ENCODE measurements at regions not wholly inside any gene's neighbourhood (a gene's known extent, or its start where the extent isn't known, plus 50 kb on each side); places are given as distances from the start of the nearest gene placed in this dataset.

- POLR2A ChIA-PET: no interaction called here
Observed at GRCh38 chr13:105255472-105255871, 1280.0 kb downstream of the EFNB2 start.

More at GRCh38 chr13:105255472-105255871, 1280.0 kb downstream of the EFNB2 start:
- no peaks in the 10 kb centered on the region for H3K4me1 ChIP-seq (ENCODE audit: control insufficient read depth, insufficient read depth, low read length)
- H3K27ac ChIP-seq (ENCODE audit: extremely low read depth, low read depth, low read length): no peak overlapping the region
- H3K36me3 ChIP-seq (ENCODE audit: control insufficient read depth in 2 of 2, insufficient read depth in 1 of 2, low read length in 2 of 2): no peaks in the 10 kb centered on the region
- no peak for TF ChIP-seq ZNF302 (tag by site-specific recombination; IDR thresholded peaks at IDR 0.05; ENCODE audit: low read depth)
- TF ChIP-seq ZNF239 (tag by site-specific recombination; IDR thresholded peaks at IDR 0.05): no peak
- TF ChIP-seq ZNF837 (tag by site-specific recombination; IDR thresholded peaks at IDR 0.05): no peak
- TF ChIP-seq, protein P1, sequence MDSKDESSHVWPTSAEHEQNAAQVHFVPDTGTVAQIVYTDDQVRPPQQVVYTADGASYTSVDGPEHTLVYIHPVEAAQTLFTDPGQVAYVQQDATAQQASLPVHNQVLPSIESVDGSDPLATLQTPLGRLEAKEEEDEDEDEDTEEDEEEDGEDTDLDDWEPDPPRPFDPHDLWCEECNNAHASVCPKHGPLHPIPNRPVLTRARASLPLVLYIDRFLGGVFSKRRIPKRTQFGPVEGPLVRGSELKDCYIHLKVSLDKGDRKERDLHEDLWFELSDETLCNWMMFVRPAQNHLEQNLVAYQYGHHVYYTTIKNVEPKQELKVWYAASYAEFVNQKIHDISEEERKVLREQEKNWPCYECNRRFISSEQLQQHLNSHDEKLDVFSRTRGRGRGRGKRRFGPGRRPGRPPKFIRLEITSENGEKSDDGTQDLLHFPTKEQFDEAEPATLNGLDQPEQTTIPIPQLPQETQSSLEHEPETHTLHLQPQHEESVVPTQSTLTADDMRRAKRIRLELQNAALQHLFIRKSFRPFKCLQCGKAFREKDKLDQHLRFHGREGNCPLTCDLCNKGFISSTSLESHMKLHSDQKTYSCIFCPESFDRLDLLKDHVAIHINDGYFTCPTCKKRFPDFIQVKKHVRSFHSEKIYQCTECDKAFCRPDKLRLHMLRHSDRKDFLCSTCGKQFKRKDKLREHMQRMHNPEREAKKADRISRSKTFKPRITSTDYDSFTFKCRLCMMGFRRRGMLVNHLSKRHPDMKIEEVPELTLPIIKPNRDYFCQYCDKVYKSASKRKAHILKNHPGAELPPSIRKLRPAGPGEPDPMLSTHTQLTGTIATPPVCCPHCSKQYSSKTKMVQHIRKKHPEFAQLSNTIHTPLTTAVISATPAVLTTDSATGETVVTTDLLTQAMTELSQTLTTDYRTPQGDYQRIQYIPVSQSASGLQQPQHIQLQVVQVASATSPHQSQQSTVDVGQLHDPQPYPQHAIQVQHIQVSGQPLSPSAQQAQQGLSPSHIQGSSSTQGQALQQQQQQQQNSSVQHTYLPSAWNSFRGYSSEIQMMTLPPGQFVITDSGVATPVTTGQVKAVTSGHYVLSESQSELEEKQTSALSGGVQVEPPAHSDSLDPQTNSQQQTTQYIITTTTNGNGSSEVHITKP (tag by site-specific recombination; IDR thresholded peaks at IDR 0.05): no peak
- TF ChIP-seq, protein P2, sequence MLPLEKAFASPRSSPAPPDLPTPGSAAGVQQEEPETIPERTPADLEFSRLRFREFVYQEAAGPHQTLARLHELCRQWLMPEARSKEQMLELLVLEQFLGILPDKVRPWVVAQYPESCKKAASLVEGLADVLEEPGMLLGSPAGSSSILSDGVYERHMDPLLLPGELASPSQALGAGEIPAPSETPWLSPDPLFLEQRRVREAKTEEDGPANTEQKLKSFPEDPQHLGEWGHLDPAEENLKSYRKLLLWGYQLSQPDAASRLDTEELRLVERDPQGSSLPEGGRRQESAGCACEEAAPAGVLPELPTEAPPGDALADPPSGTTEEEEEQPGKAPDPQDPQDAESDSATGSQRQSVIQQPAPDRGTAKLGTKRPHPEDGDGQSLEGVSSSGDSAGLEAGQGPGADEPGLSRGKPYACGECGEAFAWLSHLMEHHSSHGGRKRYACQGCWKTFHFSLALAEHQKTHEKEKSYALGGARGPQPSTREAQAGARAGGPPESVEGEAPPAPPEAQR (tag by site-specific recombination; IDR thresholded peaks at IDR 0.05): no peak
- no peak for TF ChIP-seq ZNF514 (tag by site-specific recombination; IDR thresholded peaks at IDR 0.05)
- no peak for TF ChIP-seq OVOL3 (tag by site-specific recombination; IDR thresholded peaks at IDR 0.05)
- no peak for TF ChIP-seq ZNF624 (tag by site-specific recombination; IDR thresholded peaks at IDR 0.05)
- TF ChIP-seq, protein P3, sequence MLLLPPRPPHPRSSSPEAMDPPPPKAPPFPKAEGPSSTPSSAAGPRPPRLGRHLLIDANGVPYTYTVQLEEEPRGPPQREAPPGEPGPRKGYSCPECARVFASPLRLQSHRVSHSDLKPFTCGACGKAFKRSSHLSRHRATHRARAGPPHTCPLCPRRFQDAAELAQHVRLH (tag by site-specific recombination; IDR thresholded peaks at IDR 0.05): no peak
- no peak for TF ChIP-seq ATF2 (tag by site-specific recombination; IDR thresholded peaks at IDR 0.05; ENCODE audit: low read depth)
- TF ChIP-seq, protein P4, sequence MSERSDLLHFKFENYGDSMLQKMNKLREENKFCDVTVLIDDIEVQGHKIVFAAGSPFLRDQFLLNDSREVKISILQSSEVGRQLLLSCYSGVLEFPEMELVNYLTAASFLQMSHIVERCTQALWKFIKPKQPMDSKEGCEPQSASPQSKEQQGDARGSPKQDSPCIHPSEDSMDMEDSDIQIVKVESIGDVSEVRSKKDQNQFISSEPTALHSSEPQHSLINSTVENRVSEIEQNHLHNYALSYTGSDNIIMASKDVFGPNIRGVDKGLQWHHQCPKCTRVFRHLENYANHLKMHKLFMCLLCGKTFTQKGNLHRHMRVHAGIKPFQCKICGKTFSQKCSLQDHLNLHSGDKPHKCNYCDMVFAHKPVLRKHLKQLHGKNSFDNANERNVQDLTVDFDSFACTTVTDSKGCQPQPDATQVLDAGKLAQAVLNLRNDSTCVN (tag by site-specific recombination; optimal IDR thresholded peaks at IDR 0.05): no peak
- TF ChIP-seq KLF7 (tag by site-specific recombination; IDR thresholded peaks at IDR 0.05; ENCODE audit: borderline replicate concordance): no peak
- TF ChIP-seq GLI4 (tag by site-specific recombination; IDR thresholded peaks at IDR 0.05): no peak
- TF ChIP-seq ZNF521 (tag by site-specific recombination; IDR thresholded peaks at IDR 0.05): no peak
- TF ChIP-seq ZNF169 (tag by site-specific recombination; IDR thresholded peaks at IDR 0.05): no peak
- TF ChIP-seq ZFP41 (tag by site-specific recombination; IDR thresholded peaks at IDR 0.05; ENCODE audit: borderline replicate concordance): no peak
- no peak for TF ChIP-seq ZBTB11 (tag by site-specific recombination; conservative IDR thresholded peaks at IDR 0.05; ENCODE audit: low read depth)
- no peak for TF ChIP-seq ZNF148 (tag by site-specific recombination; IDR thresholded peaks at IDR 0.05; ENCODE audit: borderline replicate concordance)
- TF ChIP-seq, protein P5, sequence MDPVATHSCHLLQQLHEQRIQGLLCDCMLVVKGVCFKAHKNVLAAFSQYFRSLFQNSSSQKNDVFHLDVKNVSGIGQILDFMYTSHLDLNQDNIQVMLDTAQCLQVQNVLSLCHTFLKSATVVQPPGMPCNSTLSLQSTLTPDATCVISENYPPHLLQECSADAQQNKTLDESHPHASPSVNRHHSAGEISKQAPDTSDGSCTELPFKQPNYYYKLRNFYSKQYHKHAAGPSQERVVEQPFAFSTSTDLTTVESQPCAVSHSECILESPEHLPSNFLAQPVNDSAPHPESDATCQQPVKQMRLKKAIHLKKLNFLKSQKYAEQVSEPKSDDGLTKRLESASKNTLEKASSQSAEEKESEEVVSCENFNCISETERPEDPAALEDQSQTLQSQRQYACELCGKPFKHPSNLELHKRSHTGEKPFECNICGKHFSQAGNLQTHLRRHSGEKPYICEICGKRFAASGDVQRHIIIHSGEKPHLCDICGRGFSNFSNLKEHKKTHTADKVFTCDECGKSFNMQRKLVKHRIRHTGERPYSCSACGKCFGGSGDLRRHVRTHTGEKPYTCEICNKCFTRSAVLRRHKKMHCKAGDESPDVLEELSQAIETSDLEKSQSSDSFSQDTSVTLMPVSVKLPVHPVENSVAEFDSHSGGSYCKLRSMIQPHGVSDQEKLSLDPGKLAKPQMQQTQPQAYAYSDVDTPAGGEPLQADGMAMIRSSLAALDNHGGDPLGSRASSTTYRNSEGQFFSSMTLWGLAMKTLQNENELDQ (tag by site-specific recombination; IDR thresholded peaks at IDR 0.05; ENCODE audit: low read depth): no peak
- no peaks in the 10 kb centered on the region for H3K9me3 ChIP-seq (ENCODE audit: control insufficient read depth, insufficient read depth, low read depth, low read length)
- H3K4me3 ChIP-seq (ENCODE audit: low read depth, low read length): no peak overlapping the region
- CTCF ChIA-PET: no interaction called here
